NK-92 treated with Interleukin-12 subunit alpha and Interleukin-12 subunit beta, amount 100 ng/mL, for 24 hours (cell line): ENCODE measurements at regions not wholly inside any gene's neighbourhood (a gene's known extent, or its start where the extent isn't known, plus 50 kb on each side); places are given as distances from the start of the nearest gene placed in this dataset.
"Not testable (repeated sequence)": the region's sequence is repeated elsewhere in the genome, so short reads cannot be mapped to it uniquely, and the experiment has no call there.

Source experiments
- DNase-seq: peaks from one replicate; lab custom pipeline; 2025; lab: John Stamatoyannopoulos, UW

- no peak for DNase-seq
Observed at GRCh38 chr7:106448992-106449859, 164.4 kb upstream of the NAMPT start.

- DNase-seq: no peak
Observed at GRCh38 chr7:106448346-106448991, 163.7 kb upstream of the NAMPT start.

GRCh38 chr7:106447318-106447847 lies 162.6 kb upstream of the NAMPT start:
- DNase-seq: no peak

- DNase-seq: not testable (repeated sequence)
Observed at GRCh38 chr7:106445366-106445765, 160.6 kb upstream of the NAMPT start.

GRCh38 chr7:106444068-106444655 lies 159.4 kb upstream of the NAMPT start:
- DNase-seq: no peak

GRCh38 chr7:106443156-106443555 lies 158.4 kb upstream of the NAMPT start:
- no peak for DNase-seq

GRCh38 chr7:106442476-106442875 lies 157.7 kb upstream of the NAMPT start:
- no peak for DNase-seq

- DNase-seq: not testable (repeated sequence)
Observed at GRCh38 chr7:106441343-106441742, 156.6 kb upstream of the NAMPT start.

GRCh38 chr7:106436933-106437332 lies 152.2 kb upstream of the NAMPT start:
- not testable (repeated sequence) for DNase-seq

- DNase-seq: no peak
Observed at GRCh38 chr7:106433377-106433776, 148.6 kb upstream of the NAMPT start.

GRCh38 chr7:106430535-106431455 lies 146.0 kb upstream of the NAMPT start:
- no peak for DNase-seq

- no peak for DNase-seq
Observed at GRCh38 chr7:106430103-106430502, 145.3 kb upstream of the NAMPT start.

- no peak for DNase-seq
Observed at GRCh38 chr7:106426803-106427202, 142.0 kb upstream of the NAMPT start.

GRCh38 chr7:106425017-106425719 lies 140.4 kb upstream of the NAMPT start:
- DNase-seq: peak; percentile 76

GRCh38 chr7:106424476-106425016 lies 139.8 kb upstream of the NAMPT start:
- DNase-seq: no peak

- no peak for DNase-seq
Observed at GRCh38 chr7:106423821-106424475, 139.2 kb upstream of the NAMPT start.

GRCh38 chr7:106423111-106423510 lies 138.3 kb upstream of the NAMPT start:
- no peak for DNase-seq

- no peak for DNase-seq
Observed at GRCh38 chr7:106421181-106421762, 136.5 kb upstream of the NAMPT start.

GRCh38 chr7:106420736-106421135 lies 136.0 kb upstream of the NAMPT start:
- no peak for DNase-seq

- no peak for DNase-seq
Observed at GRCh38 chr7:106420210-106420609, 135.4 kb upstream of the NAMPT start.
